Mesodermal cell (in vitro differentiated cells): ENCODE measurements at regions not wholly inside any gene's neighbourhood (a gene's known extent, or its start where the extent isn't known, plus 50 kb on each side); places are given as distances from the start of the nearest gene placed in this dataset.
"Not testable (repeated sequence)": the region's sequence is repeated elsewhere in the genome, so short reads cannot be mapped to it uniquely, and the experiment has no call there.

Experiments
- H3K27ac ChIP-seq: 2 replicates; pipeline ENCODE4 v1.7.0; 2013; ENCODE audit warnings: mild to moderate bottlenecking, low read depth, low read length, moderate library complexity; ENCODE audit not compliant: severe bottlenecking
- H3K36me3 ChIP-seq: 2 replicates; pipeline ENCODE4 v1.7.1; 2013; ENCODE audit warnings: mild to moderate bottlenecking, low read length, moderate library complexity; ENCODE audit not compliant: control insufficient read depth, insufficient read depth
- H3K4me1 ChIP-seq: one replicate; pipeline ENCODE4 v1.7.1; 2013; ENCODE audit warnings: mild to moderate bottlenecking, low read length; ENCODE audit not compliant: insufficient read depth, control insufficient read depth, poor library complexity, severe bottlenecking
- H3K4me3 ChIP-seq: 2 replicates; pipeline ENCODE4 v1.7.0; 2013; ENCODE audit warnings: low read length, control low read depth, mild to moderate bottlenecking; ENCODE audit not compliant: insufficient read depth, poor library complexity, severe bottlenecking; ENCODE audit errors: extremely low read depth
- H3K9me3 ChIP-seq: 2 replicates; pipeline ENCODE4 v1.7.1; 2013; ENCODE audit warnings: mild to moderate bottlenecking, low read length, moderate library complexity; ENCODE audit not compliant: control insufficient read depth
- WGBS, 2 experiments: methylation state at CpG; one replicate each; pipeline ENCODE4 v1.1.5; 2013; ENCODE audit warnings: missing lambda C conversion rate in 2 of 2; ENCODE audit not compliant: insufficient coverage in 2 of 2; 5-methylcytosine and 5-hydroxymethylcytosine counted together

GRCh38 chr5:98205691-98206461, 567.6 kb upstream of the RGMB start:
- H3K4me1 ChIP-seq = no peaks in the 10 kb centered on the region
- 82% methylated on average over 2 of the region's 2 CpGs; no CpG with 5 or more reads in 1 of the 2 experiments for WGBS, 2 experiments
- H3K9me3 ChIP-seq = no peaks in the 10 kb centered on the region
- no peak overlapping the region for H3K4me3 ChIP-seq
- no peak overlapping the region for H3K27ac ChIP-seq
- no peaks in the 10 kb centered on the region for H3K36me3 ChIP-seq

DNA sequence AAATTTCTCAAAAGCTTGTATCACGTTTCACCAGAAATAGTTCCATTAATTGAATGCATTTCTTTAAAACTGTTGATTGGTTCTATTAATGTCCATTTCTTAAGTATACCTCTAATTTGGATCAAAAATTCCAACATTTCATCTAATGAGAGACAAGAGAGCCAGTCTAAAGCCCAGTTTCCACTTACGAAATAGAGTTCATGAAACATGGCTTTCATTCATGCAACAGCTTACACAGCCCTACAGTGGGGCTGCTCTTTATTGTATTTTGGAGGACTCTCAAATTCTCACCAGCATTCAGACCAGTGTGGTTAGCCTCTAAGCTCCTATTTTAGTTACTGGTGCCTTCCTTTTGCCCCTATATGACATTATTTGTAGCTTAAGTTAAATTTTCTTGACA, 566.9 kb upstream of the RGMB start:
- no peaks in the 10 kb centered on the region for H3K36me3 ChIP-seq
- H3K4me3 ChIP-seq = no peak overlapping the region
- H3K27ac ChIP-seq = no peak overlapping the region
- no peaks in the 10 kb centered on the region for H3K9me3 ChIP-seq
- 0% methylated on average over 1 of the region's 2 CpGs for WGBS, 2 experiments
- H3K4me1 ChIP-seq = no peaks in the 10 kb centered on the region

GRCh38 chr5:98209418-98209817, 564.0 kb upstream of the RGMB start:
- H3K4me1 ChIP-seq = no peaks in the 10 kb centered on the region
- H3K36me3 ChIP-seq = no peaks in the 10 kb centered on the region
- no peak overlapping the region for H3K4me3 ChIP-seq
- H3K27ac ChIP-seq = no peak overlapping the region
- H3K9me3 ChIP-seq = no peaks in the 10 kb centered on the region

GRCh38 chr5:98214240-98215051, 559.0 kb upstream of the RGMB start:
- 72 to 100% methylated on average over 2 to 3 of the region's 7 CpGs for WGBS, 2 experiments
- no peaks in the 10 kb centered on the region for H3K9me3 ChIP-seq

GRCh38 chr5:98217138-98217537, 556.3 kb upstream of the RGMB start:
- Histone ChIP-seq H3K36me3 (no peaks in the 10 kb centered on the region), H3K4me3 (no peak overlapping the region), H3K9me3 (no peaks in the 10 kb centered on the region), H3K27ac (no peak overlapping the region), H3K4me1 (no peaks in the 10 kb centered on the region)
- no CpG with 5 or more reads among the region's 1 CpG for WGBS, 2 experiments

More at GRCh38 chr5:98214240-98215051, 559.0 kb upstream of the RGMB start:
- H3K27ac ChIP-seq = no peak overlapping the region
- no peaks in the 10 kb centered on the region for H3K36me3 ChIP-seq
- H3K4me1 ChIP-seq = no peaks in the 10 kb centered on the region
- H3K4me3 ChIP-seq = no peak overlapping the region

DNA sequence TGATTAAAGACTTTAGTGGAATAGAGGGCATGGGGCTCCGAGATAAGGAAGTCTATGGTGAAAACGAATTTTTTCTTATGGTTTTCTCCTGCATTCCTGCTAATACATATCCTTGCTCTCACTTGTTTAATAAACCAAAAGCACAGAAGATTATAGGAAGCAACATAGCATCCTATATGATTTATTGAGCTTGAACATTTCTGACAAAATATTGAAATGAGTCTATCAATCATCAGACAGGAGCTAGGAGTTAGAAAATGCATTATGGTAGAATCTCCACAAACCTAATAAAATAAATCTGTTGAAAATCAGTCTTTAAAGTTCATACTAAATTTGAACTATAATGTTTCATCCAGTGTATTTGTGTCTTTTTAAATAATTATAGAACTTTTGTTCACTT, 554.6 kb upstream of the RGMB start:
- no peaks in the 10 kb centered on the region for H3K36me3 ChIP-seq
- no peaks in the 10 kb centered on the region for H3K9me3 ChIP-seq
- WGBS, 2 experiments = no CpG with 5 or more reads among the region's 2 CpGs
- no peak overlapping the region for H3K4me3 ChIP-seq
- H3K27ac ChIP-seq = no peak overlapping the region
- H3K4me1 ChIP-seq = no peaks in the 10 kb centered on the region

DNA sequence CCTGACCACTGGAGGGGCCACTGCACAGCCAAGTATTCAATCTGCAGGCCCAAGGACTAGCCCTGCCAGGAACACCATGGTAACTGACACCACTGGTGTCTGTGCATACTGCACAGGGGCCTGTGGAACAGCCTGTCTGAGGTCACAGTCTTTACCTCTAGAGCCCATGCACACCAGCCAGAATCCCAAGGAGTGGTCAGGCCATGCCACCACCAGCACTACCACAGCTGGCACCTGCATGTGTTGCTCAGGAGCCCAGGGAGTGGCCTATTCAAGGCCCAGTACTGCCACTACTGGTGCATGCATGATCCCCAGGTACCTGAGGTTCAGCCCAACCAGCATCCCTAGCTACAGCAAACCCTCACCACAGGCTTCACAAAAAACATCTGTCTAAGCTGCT, 546.0 kb upstream of the RGMB start:
- no peaks in the 10 kb centered on the region for H3K36me3 ChIP-seq
- H3K4me1 ChIP-seq = no peaks in the 10 kb centered on the region
- H3K4me3 ChIP-seq = no peak overlapping the region
- H3K9me3 ChIP-seq = no peaks in the 10 kb centered on the region
- H3K27ac ChIP-seq = no peak overlapping the region

GRCh38 chr5:98231089-98231488, 542.4 kb upstream of the RGMB start:
- Histone ChIP-seq H3K36me3 (no peaks in the 10 kb centered on the region), H3K9me3 (peaks cover 3% of the 10 kb centered on the region), H3K4me3 (no peak overlapping the region), H3K27ac (no peak overlapping the region), H3K4me1 (no peaks in the 10 kb centered on the region)
- WGBS, 2 experiments = 100% methylated on average over 1 of the region's 4 CpGs; no CpG with 5 or more reads in 1 of the 2 experiments

DNA sequence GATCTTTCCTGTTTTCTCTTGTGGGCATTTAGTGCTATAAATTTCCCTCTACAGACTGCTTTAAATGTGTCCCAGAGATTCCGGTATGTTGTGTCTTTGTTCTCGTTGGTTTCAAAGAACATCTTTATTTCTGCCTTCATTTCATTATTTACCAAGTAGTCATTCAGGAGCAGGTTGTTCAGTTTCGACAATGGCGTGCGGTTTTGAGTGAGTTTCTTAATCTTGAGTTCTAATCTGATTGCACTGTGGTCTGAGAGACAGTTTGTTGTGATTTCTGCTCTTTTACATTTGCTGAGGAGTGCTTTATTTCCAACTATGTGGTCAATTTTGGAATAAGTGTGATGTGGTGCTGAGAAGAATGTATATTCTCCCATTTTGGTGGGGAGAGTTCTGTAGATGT, 535.7 kb upstream of the RGMB start:
- not testable (repeated sequence) for H3K4me1 ChIP-seq, H3K4me3 ChIP-seq, H3K36me3 ChIP-seq, H3K9me3 ChIP-seq, H3K27ac ChIP-seq
- WGBS, 2 experiments = 100% methylated on average over 2 of the region's 5 CpGs; no CpG with 5 or more reads in 1 of the 2 experiments

- Histone ChIP-seq H3K9me3 (no peaks in the 10 kb centered on the region), H3K27ac (no peak overlapping the region), H3K4me3 (no peak overlapping the region), H3K4me1 (no peaks in the 10 kb centered on the region), H3K36me3 (no peaks in the 10 kb centered on the region)
- no CpG with 5 or more reads among the region's 1 CpG for WGBS, 2 experiments
Observed at GRCh38 chr5:98243972-98244371, 529.5 kb upstream of the RGMB start.

- WGBS, 2 experiments = 100% methylated on average over 1 of the region's 2 CpGs; no CpG with 5 or more reads in 1 of the 2 experiments
Observed at GRCh38 chr5:98248949-98249348, 524.5 kb upstream of the RGMB start.

More at GRCh38 chr5:98248949-98249348, 524.5 kb upstream of the RGMB start:
- Histone ChIP-seq H3K4me3 (no peak overlapping the region), H3K36me3 (no peaks in the 10 kb centered on the region), H3K9me3 (no peaks in the 10 kb centered on the region), H3K27ac (no peak overlapping the region), H3K4me1 (no peaks in the 10 kb centered on the region)
